GM18511 (cell line): ENCODE measurements at regions not wholly inside any gene's neighbourhood (a gene's known extent, or its start where the extent isn't known, plus 50 kb on each side); places are given as distances from the start of the nearest gene placed in this dataset.

Experiments used
- ATAC-seq: cut with Tn5 transposase; IDR thresholded peaks from one replicate; pipeline ENCODE4 v1.9.1; 2021; ENCODE audit warnings: mild to moderate bottlenecking, moderate library complexity; ENCODE audit not compliant: unreplicated experiment

GRCh38 chr4:112982680-112983079 is 66.8 kb upstream of the ANK2 start:
- no peak for ATAC-seq

GRCh38 chr4:112994732-112995464 is 54.6 kb upstream of the ANK2 start:
- ATAC-seq = no peak
